NCI-H1105 (cell line): ENCODE measurements at regions not wholly inside any gene's neighbourhood (a gene's known extent, or its start where the extent isn't known, plus 50 kb on each side); places are given as distances from the start of the nearest gene placed in this dataset.
"Not testable (repeated sequence)": the region's sequence is repeated elsewhere in the genome, so short reads cannot be mapped to it uniquely, and the experiment has no call there.

Source experiments
- DNase-seq: peaks from one replicate; lab custom pipeline; 2025; lab: John Stamatoyannopoulos, UW

DNA sequence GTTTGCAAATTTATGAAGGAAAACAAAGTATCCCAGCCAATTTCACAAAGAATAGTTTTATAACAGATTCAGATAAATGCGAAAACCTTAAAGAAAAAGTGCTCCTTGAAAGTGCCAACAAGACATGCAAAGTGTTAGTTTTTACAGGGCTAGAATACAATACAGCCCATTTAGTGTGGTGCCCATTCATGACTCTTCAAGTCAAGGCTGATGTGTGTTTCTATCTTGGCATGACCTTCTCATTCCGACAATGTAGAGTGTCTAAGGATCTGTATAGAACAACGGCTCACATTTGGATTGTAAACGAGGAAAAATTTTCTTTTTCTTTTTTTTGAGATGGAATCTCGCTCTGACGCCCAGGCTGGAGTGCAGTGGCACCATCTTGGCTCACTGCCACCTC lies 205.2 kb upstream of the SEMA6A start:
- no peak for DNase-seq

DNA sequence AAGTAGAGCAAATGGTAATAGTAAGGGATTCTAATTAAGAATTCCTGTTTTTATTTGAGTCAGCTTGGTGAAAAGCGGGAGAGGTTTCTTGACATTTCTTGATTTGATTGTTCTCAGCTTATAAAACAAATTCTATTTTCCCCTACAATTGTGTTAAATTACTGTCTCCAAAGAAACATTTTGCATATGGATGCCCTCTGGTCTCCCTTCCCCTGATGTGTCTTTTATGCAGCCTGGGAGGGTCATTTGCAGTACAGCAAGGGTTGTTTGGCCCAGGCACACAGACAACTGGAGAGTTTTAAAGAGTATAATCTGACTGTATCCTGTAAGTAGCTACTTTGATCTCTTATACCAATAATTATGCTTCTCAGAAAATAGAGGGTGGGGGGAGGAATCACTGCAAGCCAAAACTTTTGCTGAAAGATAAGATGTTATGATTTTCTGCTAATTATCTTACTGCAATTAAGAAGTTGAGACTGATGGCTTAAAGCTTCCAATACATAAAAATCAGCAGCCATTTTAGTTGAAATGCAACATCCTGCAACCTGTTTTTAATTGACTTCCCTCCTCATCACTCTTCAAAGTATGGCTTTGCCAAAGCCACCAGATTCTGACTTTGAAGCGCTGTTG lies 204.1 kb upstream of the SEMA6A start:
- no peak for DNase-seq

DNA sequence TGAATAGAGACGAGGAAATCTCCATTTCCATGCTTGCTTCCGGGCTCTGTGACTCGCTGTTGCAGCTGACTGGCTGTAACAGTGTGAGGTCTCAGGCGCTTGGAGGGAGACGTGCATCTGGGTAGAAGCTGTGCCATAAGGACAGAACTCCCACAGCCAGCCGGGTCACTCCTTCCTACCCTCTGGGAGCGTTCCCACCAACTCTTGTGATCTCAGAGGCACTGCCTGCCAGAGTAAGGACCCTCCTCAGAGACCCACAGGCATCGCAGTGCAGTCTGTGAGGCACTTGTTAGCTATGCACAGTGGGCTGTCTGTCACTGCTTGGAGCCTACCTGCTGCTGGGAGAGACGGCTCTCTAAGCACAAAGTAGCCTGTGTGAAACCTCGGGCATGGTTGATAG lies 203.4 kb upstream of the SEMA6A start:
- DNase-seq = no peak

DNA sequence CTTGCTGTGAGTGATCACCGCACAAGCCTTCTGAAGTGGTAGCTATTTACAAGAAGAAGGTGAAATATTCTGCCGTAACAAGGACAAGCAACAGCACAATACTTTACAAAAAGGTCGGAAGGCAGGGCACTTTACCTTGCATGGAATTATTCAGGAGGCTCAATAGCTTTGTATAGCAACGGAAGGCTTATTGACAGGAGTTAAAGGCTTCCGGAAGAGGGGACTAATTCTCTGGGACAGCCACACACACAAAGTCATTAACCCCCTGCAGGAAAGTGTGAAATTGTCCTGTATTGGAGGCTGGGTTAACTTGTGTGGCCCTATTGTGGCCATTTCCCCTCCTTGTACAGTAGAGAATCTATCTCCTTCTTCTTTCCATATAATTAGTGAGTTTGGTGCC lies 199.3 kb upstream of the SEMA6A start:
- no peak for DNase-seq

DNA sequence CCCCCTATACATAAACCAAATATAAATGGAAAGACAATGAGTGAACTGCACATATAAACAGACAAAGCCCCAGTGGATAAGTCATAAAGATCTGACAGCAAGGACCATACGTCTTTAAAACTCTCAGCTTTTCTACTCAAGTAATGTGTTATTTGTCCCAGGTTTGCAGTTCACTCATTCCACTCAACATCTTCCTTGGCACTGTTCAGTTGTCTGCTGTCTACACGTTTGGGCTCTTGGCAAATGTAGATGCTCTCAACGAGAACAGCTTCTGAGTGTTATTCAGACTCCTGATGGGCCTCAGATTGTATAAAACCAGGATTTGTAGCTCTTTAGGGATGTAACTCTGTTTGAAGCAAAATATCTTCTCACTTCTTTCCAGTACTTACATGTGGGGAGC lies 198.2 kb upstream of the SEMA6A start:
- DNase-seq = no peak

DNA sequence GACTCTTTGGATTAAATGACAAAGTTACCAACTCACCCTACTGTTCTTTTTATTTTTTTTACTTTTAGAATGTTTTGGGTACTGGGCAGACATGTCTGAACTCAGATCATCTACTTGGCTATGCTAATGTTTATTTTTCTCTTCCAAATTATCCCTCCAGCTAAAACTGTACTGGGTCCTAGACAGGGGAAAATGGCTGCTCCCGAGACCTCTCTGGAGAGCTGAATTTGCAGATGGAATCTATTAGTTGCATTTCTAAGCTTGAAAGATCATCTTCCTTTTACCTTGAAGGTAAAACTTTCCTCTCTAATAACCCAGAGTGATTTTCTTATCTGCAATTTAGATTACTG lies 197.5 kb upstream of the SEMA6A start:
- DNase-seq = no peak

DNA sequence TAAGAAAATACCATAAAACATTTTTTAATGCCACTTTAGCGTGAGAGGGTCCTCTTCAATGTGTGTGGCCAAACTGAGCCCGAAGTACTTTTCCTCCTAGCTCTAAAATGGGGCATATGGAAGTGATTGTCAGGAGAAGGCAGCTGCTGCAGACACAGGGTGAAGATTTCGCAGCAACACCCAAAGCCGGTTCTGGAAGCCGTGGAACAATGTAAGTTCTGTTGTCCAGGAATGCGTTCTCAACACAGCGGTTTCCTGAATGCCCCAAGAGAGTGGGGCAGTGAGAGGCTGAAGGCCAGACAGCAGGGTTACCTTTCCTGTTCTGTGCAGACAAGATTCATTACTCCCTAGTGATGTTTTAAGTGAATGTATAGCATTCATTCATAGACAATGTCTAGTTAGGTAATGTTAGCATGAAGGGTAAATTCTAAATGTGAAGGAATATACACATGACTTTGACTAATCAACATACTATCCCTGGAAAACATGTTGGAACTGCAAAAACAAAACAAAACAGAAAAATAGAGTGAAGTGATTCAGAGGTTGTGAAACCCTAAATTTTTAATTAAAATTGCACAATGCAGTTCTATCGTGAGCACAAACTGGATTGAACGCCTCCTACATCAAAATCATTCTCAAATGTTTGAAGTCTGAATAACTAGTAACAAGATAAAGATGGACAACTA lies 197.0 kb upstream of the SEMA6A start:
- DNase-seq = no peak

DNA sequence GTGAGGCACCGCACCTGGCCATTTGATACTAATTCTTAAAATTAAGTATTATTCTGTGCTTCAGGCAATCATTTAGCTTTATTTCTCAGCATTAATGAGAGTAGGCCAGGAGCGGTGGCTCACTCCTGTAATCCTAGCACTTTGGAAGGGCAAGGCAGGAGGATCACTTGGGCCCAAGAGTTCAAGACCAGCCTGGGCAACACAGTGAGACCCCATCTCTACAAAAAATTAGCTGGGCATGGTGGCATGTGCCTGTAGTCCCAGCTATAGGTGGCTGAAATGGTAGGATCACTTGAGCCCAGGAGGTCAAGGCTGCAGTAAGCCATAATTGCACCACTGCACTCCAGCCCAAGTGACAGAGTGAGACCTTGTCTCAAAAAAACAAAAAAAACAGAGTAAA lies 195.3 kb upstream of the SEMA6A start:
- DNase-seq = not testable (repeated sequence)

DNA sequence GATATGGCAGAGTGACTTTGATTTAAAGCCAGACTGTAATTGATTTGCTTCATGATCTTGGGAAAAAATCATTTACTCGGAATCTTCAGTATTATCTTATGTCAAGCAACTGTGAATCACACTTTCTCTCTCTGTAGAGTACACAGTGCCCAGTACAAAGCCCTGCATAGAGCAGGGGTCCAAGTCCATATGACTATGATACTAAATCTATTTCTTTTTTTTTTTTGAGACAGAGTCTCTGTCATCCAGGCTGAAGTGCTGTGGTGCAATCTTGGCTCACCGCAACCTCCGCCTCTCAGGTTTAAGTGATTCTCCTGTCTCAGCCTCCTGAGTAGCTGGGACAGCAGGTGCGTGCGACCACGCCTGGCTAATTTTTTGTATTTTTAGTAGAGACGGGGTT lies 194.8 kb upstream of the SEMA6A start:
- DNase-seq = no peak

DNA sequence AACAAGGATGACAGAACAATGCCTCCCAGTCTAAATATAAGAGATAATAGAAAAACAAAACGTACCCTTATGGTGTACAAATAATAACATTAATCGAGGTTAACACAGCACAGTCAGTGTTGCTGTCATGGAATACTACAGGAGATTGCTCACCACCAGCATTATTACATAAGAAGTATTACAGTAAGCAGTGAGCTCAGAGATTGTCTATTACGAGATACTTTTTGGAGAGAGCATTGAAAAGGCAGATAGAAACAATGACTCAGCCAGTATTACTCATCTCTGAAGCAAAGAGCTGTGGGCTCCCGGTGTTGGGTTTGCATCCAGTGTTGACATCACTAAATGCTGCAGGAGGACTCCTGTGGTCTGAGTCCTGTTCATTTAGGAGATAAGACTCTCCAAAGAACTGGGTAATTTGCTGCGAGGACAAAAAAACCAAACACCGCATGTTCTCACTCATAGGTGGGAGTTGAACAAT lies 191.9 kb upstream of the SEMA6A start:
- no peak for DNase-seq

DNA sequence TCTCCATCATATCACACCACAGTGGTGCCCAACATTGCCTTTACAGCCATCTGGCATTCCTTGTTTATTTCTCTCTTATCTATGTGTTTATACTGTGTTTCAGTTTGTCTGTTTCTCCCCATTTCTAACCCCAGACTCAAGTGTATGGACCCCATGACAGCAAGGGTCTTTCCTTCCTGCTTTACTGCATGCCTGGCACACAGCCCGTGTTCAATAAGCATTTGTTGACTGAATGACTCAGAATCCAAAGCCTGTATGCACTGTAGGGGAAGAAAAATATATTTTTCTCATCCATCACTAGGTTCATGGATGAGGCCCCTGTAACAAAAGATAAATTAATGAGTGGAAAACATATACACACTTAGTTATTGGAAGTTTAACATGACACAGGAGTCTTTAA lies 190.8 kb upstream of the SEMA6A start:
- no peak for DNase-seq

DNA sequence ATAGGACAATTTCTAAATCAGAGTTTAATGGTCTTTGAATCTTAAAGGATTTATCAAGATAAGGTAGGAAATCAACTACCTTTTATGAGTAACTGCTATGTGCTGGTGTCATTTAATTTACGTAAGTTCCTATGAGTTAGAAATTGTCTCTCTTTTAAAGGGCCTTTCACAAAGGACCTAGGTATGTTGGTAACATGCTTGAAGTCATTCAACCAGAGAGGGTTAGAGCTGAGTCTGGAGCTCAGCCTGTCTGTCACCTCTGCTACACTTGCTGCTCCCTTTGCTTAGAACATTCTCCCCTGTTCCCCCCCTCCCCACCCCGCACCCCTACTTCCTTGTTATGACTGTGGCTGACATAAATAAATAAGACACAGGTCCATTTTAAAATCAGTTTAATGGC lies 190.3 kb upstream of the SEMA6A start:
- DNase-seq = no peak

DNA sequence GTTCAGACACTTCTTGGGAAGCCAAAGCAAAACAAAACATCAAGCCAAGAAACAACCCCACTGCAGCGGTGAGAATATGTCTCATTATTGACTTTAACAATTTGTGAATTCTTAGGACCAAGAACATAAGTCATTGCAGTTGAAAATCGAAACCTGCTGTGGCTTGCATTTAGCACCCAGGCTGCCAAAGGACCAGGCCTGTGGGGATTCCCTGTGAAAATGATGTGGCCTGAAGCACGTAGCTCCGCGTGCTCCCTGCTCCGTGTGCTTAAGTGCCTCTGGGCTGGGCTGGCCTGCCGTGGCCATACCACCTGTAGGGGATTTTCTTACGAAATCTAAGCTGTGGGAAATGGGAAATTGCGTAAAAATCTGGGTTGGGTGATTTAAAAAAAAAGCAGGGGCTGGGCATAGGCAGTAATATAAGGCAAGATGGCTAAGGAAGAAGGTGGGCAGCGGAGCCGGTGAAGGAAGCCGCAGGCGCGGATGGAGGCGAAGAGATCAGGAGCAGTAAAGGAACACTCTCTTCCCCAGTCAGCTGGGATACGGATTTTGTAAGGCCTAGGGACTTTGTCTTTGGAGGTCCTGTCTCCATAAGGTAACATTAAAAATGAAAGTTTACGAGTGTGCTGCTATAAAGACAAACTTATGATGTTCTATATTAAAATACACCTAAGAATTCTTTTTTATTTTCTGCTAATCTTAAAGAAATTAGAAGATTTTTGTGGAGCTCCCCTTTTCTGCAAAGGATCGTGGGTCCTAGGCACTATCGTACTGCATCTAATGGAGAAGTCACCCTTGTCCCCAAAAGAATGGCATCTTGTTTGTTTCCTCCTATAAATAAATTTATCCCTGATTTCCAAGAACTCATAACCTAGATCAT lies 189.6 kb upstream of the SEMA6A start:
- no peak for DNase-seq

DNA sequence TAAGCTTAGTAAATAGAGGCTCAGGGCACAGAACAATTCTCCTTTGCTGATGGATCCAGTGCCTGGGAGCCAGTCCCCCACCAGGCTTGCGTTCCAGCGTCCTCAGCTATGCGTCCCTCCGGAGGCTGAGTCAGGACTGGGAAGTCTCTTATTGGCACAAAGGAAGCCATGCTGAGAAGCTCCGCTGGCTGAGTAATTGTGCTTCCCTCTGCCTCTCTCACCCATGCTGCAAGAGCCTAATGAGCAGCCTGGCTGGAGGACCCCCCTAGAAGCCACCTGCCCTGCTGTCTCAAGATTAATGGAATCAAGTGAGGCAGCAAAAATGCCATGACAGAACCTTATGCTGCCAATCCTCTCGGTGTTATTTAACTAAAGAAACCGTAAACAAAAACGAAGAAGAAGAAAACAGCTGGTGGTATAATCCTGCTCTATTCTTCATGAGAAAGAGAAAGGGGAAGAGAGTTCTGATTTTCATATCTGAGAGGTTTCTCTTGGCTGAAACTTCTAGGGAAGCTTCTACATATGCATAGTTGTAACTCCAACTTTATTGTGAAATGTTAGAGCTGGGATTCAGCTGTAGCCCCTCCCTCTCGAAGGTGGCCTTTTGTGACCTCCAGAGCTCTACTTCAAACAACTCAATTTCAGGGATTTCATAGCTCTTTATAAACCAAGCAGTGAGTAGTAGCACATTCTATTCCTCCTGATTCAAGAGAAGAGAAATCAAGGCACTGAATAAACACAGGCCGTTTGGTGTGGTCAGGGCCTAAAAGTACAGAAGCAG lies 185.4 kb upstream of the SEMA6A start:
- no peak for DNase-seq

DNA sequence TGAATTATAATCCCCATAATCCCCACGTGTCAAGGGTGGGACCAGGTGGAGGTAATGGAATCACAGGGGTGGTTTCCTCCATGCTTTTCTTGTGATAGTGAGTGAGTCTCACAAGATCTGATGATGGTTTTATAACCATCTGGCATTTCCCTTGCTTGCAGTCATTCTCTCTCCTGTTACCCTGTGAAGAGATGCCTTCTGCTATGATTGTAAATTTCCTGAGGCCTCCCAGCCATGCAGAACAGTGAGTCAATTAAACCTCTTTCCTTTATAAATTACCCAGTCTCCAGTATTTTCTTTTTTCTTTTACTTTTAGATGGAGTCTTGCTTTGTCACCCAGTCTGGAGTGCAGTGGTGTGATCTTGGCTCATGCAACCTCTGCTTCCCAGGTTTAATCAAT lies 182.7 kb upstream of the SEMA6A start:
- DNase-seq = no peak

DNA sequence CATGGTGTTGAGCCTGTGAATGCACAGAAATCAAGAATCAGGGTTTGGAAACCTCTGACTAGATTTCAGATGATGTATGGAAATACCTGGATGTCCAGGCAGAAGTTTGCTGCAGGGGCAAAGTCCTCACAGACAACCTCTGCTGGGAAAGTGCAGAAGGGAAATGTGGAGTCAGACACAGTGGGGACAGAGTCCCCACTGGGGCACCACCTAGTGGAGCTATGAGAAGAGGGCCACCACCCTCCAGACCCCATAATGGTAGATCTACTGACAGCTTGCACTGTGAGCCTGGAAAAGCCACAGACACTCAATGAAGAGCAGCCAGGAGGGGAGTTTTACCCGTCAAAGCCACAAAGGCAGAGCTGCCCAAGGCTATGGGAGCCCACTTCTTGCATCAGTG lies 181.9 kb upstream of the SEMA6A start:
- no peak for DNase-seq

DNA sequence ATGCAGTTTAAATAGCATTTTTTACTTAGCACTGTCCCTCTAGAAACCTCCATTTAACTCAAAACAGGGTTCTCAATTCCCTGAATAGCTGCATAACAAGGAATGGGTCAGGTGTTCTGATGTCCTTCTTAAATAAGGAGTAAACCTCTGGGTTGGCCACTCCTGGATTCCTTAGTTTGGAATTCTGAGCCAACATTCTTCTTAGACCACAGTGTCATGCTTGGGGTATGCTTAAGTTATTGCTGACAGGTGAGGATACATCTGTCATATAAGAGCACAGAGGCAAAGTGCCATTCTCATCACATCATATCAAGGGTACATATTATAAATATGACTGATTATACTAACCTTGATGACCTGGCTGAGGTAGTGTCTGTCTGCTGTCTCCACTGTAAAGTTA lies 179.9 kb upstream of the SEMA6A start:
- DNase-seq = no peak

DNA sequence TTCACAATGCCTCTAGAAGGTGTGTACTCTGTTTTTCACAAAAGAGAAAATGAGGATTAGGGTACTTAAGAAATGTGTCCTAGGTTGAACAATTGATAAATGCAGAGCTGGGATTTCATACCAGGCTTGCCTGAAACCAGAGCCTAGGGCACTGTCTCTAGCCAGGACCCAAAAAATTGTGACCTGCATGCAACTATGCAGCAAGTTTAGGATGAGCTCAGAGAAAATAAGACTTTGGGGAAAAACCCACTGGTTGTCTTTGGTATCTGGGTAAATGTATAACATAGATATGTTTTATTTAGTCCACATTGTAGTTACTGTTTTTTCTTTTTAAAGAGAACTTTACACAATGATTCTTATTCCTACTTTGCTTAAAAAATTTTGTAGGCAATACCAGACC lies 177.1 kb upstream of the SEMA6A start:
- DNase-seq = no peak

DNA sequence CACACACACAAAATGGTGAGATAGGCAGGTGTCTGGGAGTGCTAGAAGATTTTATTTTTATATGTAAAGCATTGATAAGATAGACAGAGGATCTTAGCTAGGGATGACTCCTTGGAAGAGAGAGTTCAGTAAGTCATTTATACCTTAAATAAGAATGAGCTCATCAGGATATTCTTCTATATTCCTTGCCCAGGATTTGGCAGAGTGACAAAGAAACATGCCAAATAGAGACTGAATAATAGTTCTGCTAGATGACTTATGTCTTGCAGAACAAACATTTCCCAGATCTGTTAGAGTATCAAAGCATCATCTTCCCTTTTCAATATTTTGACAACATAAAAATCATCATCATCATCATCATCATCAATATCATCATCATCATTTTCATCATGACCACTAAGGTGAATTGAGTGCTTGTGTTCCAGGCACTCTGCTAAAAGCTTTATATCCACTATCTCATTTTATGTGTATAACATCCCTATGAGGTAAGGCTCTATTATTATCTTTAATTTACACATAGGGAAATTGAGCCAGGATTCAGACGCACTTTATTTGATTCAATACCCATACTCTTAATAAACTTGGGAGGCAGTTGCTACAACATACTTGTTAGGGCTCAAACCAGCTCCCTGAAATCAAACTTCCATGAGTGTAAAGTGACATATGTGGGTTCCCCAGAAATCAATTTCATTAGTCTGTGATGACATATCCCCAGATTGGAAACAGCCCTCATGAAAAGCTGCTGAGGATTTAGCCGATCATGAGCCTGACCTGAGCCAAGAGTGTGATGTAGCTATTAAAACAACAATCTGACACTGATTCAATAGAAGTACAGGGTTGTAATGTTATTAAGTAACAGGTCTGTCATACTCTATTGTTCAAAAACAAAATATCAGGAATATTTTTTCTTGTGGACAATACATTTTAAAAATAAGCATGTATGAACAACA lies 176.3 kb upstream of the SEMA6A start:
- DNase-seq = no peak

DNA sequence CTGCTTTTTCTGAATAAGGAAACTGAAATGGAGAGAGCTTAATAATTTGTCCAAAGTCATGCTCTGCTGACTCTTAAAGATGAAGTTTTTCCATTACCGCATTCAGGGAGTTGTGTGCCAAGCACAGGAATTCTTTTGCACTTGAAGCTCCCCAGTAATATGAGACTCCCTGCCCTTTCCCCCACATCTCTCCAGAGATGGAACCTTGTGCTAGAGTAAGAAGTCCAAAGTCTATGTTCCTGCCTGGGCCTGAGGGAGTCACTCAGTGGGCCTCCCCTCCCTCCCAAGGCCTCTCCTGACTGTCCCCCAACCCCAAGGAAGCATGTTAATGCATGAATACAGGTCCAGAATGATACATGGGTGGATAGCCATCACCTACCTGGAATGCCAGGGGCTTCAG lies 173.3 kb upstream of the SEMA6A start:
- DNase-seq = no peak

DNA sequence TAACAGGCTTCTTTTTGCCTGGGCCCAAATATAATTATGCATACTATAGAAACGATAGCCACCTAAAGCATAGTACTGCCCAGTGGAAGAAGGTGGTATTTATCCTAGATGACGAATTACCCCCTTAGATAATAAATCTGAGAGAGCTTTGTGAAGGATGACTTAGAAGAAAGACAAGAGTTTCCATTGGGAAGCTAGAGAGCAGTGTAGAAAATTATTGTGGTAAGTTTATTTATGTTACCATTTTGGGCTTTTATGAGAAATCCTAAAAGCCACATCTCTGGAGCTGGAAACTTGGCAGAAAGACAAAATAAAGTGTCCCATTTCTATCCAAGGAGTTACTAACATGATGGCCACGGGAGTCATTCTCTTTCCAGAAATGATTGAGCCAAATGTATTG lies 172.0 kb upstream of the SEMA6A start:
- no peak for DNase-seq
